Muscle of back (tissue), 3 donors: ENCODE measurements at regions not wholly inside any gene's neighbourhood (a gene's known extent, or its start where the extent isn't known, plus 50 kb on each side); places are given as distances from the start of the nearest gene placed in this dataset.

ENCODE experiments used
- DNase-seq, 3 donors: peaks; one replicate each; pipeline versions ENCODE4 v3.0.0 to v3.0.0-alpha.2; 2013

DNA sequence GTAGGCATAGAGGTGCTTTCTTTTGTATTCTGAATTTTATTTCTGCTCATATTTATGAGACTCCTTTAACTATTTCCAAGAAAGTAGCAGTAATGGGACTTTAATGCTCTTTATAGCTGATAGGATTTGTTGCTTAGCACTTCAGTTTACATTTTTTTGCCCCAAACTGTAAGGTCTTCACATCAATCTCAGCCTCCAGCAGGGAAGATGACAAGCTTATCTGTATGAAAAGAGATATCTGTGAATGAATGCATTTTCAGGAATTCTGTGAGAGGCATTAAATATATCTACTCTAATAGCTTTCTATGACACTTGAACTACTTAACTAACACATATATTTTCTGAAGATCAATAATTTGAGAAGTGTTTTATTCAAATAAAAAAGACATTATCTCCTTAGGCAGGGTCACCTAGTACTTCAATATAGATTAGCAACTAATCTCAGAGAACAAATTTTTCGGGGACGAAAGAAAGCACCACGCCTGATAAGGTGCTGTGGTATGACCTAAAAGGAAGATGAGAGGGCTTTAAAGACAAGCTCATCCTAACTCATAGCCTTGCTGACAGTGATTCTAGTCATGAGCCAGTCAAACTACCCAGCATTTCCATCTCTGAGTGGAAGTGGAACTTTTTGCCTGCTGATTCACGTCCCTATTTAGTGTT is 766.1 kb upstream of the CNTNAP5 start:
- DNase-seq, result no peak

DNA sequence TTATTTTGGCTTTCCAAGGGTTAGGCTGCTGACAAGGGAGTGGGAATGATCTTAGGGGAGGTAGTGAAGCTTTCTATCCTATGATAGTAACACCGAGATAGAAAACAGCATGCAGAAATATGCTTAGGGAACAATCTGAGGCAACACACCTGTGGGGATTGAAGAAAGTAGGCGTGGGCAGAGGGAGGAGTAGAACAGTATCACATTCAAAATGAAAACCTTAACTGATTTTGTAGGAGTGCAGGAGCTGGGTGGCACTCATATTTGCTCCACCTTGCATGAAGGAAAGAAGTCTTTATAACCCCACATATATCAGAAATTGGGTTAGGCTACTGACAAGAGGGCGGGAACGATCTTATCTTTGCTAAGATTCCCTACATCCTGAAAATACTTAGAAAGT is 762.2 kb upstream of the CNTNAP5 start:
- DNase-seq, result no peak

DNA sequence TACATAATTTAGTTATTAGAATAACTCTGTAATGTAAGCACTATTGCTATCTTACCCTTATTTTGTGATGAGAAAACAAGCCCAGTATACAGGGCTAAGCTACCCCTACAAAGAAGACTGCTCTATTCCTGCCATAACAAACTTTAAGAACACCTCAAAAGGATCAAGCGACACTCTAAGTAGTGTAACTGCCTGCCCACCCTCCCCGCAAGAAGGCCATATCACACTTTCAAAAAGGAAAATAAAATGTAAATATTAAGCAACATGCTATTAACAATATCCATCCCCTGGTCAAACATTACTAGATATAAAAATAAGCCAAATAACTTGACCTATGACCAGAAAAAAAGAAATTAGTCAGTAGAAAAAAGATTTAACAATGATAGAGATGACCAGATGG is 741.7 kb upstream of the CNTNAP5 start:
- DNase-seq, result no peak

DNA sequence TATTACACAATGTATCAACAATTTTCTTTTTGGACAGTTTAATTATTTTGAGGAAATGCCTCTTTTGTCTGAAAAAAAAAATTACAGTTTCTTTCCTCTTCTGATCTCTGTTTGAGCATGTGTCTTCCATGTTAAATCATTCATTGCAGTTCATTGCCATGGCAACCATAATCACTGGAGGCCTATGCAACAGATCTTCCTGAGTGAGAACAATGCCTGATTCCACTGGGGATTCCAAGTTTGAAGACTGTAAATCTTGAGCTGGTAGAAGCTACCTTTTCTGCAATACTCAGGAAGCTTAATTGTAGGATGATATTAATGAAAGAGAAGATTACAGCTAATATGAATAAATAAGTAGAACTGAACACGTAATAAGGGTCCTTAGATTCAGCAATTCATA is 721.4 kb upstream of the CNTNAP5 start:
- peak in 1 of 3 donors; percentile 11 for DNase-seq
